NT2/D1 (cell line): ENCODE measurements at regions not wholly inside any gene's neighbourhood (a gene's known extent, or its start where the extent isn't known, plus 50 kb on each side); places are given as distances from the start of the nearest gene placed in this dataset.
"Not testable (repeated sequence)": the region's sequence is repeated elsewhere in the genome, so short reads cannot be mapped to it uniquely, and the experiment has no call there.

ENCODE experiments used
- DNase-seq: peaks from one replicate; pipeline ENCODE4 v3.0.0-alpha.2; 2011; ENCODE audit warnings: low read depth, low spot score
- H3K27me3 ChIP-seq: 2 replicates; pipeline ENCODE4 v1.6.0; 2011; ENCODE audit warnings: mild to moderate bottlenecking; ENCODE audit not compliant: insufficient read length, insufficient read depth
- H3K36me3 ChIP-seq: 2 replicates; pipeline ENCODE4 v1.6.1; 2011; ENCODE audit warnings: mild to moderate bottlenecking, low read length, mixed read lengths; ENCODE audit not compliant: insufficient read depth, insufficient read length
- H3K4me1 ChIP-seq: 2 replicates; pipeline ENCODE4 v1.5.1; 2011; ENCODE audit not compliant: insufficient read depth, insufficient read length
- H3K4me3 ChIP-seq: 2 replicates; pipeline ENCODE4 v1.5.1; 2011; ENCODE audit warnings: low read depth; ENCODE audit not compliant: insufficient read length
- H3K9ac ChIP-seq: 2 replicates; pipeline ENCODE4 v1.6.0; 2011; ENCODE audit warnings: low read depth; ENCODE audit not compliant: insufficient read length
- H3K9me3 ChIP-seq: 2 replicates; pipeline ENCODE4 v1.5.1; 2011; ENCODE audit warnings: mild to moderate bottlenecking, low read length; ENCODE audit not compliant: insufficient read depth
- SUZ12 ChIP-seq: IDR thresholded peaks from 2 replicates; pipeline ENCODE4 v1.6.1; 2011; ENCODE audit not compliant: insufficient read length, insufficient read depth; ENCODE audit errors: extremely low read depth
- YY1 ChIP-seq: IDR thresholded peaks from 2 replicates; pipeline ENCODE4 v1.6.1; 2011; ENCODE audit not compliant: insufficient read length, insufficient read depth
- ZNF274 ChIP-seq: IDR thresholded peaks from 2 replicates; pipeline ENCODE4 v1.6.1; 2011; ENCODE audit warnings: mild to moderate bottlenecking, low read depth, low read length

GRCh38 chr1:76715474-76715873, 151.8 kb upstream of the ST6GALNAC5 start:
- TF ChIP-seq YY1: no peak
- TF ChIP-seq SUZ12: no peak
- TF ChIP-seq ZNF274: no peak
- DNase-seq: no peak

GRCh38 chr1:76723949-76724348, 143.3 kb upstream of the ST6GALNAC5 start:
- no peaks in the 10 kb centered on the region for H3K4me1 ChIP-seq
- H3K9me3 ChIP-seq: no peaks in the 10 kb centered on the region
- H3K36me3 ChIP-seq: no peaks in the 10 kb centered on the region
- peak; percentile 20 for DNase-seq
- no peaks in the 10 kb centered on the region for H3K27me3 ChIP-seq
- no peak for TF ChIP-seq ZNF274
- no peak for TF ChIP-seq YY1
- TF ChIP-seq SUZ12: no peak
- H3K9ac ChIP-seq: no peak overlapping the region
- H3K4me3 ChIP-seq: no peak overlapping the region

More at GRCh38 chr1:76715474-76715873, 151.8 kb upstream of the ST6GALNAC5 start:
- Histone ChIP-seq H3K4me3 (no peak overlapping the region), H3K4me1 (no peaks in the 10 kb centered on the region), H3K9me3 (no peaks in the 10 kb centered on the region), H3K36me3 (no peaks in the 10 kb centered on the region), H3K9ac (no peak overlapping the region), H3K27me3 (no peaks in the 10 kb centered on the region)

GRCh38 chr1:76724816-76725215, 142.5 kb upstream of the ST6GALNAC5 start:
- no peaks in the 10 kb centered on the region for H3K4me1 ChIP-seq
- DNase-seq: no peak
- no peak overlapping the region for H3K9ac ChIP-seq
- TF ChIP-seq ZNF274: no peak
- TF ChIP-seq SUZ12: no peak
- no peak for TF ChIP-seq YY1
- H3K36me3 ChIP-seq: no peaks in the 10 kb centered on the region
- H3K4me3 ChIP-seq: no peak overlapping the region
- no peaks in the 10 kb centered on the region for H3K9me3 ChIP-seq
- H3K27me3 ChIP-seq: no peaks in the 10 kb centered on the region

- no peaks in the 10 kb centered on the region for H3K36me3 ChIP-seq
- H3K4me1 ChIP-seq: no peaks in the 10 kb centered on the region
- DNase-seq: no peak
- no peak overlapping the region for H3K4me3 ChIP-seq
- TF ChIP-seq SUZ12: no peak
- no peaks in the 10 kb centered on the region for H3K9me3 ChIP-seq
- H3K27me3 ChIP-seq: no peaks in the 10 kb centered on the region
- no peak overlapping the region for H3K9ac ChIP-seq
These were observed 141.2 kb upstream of the ST6GALNAC5 start for GRCh38 chr1:76725864-76726619.

- Histone ChIP-seq H3K9ac (no peak overlapping the region), H3K4me3 (no peak overlapping the region)
These were observed 139.8 kb upstream of the ST6GALNAC5 start for GRCh38 chr1:76727520-76727919.

GRCh38 chr1:76729142-76729541, 138.1 kb upstream of the ST6GALNAC5 start:
- no peak for TF ChIP-seq SUZ12
- TF ChIP-seq ZNF274: no peak
- no peak for TF ChIP-seq YY1
- no peaks in the 10 kb centered on the region for H3K9me3 ChIP-seq
- no peak overlapping the region for H3K4me3 ChIP-seq
- no peak for DNase-seq
- no peaks in the 10 kb centered on the region for H3K36me3 ChIP-seq
- H3K27me3 ChIP-seq: no peaks in the 10 kb centered on the region
- H3K9ac ChIP-seq: no peak overlapping the region
- H3K4me1 ChIP-seq: no peaks in the 10 kb centered on the region

More at GRCh38 chr1:76727520-76727919, 139.8 kb upstream of the ST6GALNAC5 start:
- no peaks in the 10 kb centered on the region for H3K27me3 ChIP-seq
- no peaks in the 10 kb centered on the region for H3K9me3 ChIP-seq
- TF ChIP-seq YY1: no peak
- H3K36me3 ChIP-seq: no peaks in the 10 kb centered on the region
- H3K4me1 ChIP-seq: no peaks in the 10 kb centered on the region
- DNase-seq: no peak

- TF ChIP-seq YY1: no peak
- H3K4me1 ChIP-seq: no peaks in the 10 kb centered on the region
- no peak overlapping the region for H3K4me3 ChIP-seq
- H3K27me3 ChIP-seq: no peaks in the 10 kb centered on the region
- H3K36me3 ChIP-seq: no peaks in the 10 kb centered on the region
- no peak overlapping the region for H3K9ac ChIP-seq
- no peak for DNase-seq
- H3K9me3 ChIP-seq: no peaks in the 10 kb centered on the region
These were observed 137.3 kb upstream of the ST6GALNAC5 start for GRCh38 chr1:76730027-76730426.

- H3K4me1 ChIP-seq, H3K36me3 ChIP-seq, H3K4me3 ChIP-seq, DNase-seq, H3K9ac ChIP-seq, H3K27me3 ChIP-seq, H3K9me3 ChIP-seq: not testable (repeated sequence)
These were observed 128.9 kb upstream of the ST6GALNAC5 start for GRCh38 chr1:76738355-76738754.

- H3K4me3 ChIP-seq, H3K4me1 ChIP-seq, H3K36me3 ChIP-seq, H3K27me3 ChIP-seq, DNase-seq, H3K9me3 ChIP-seq, H3K9ac ChIP-seq: not testable (repeated sequence)
These were observed 126.3 kb upstream of the ST6GALNAC5 start for GRCh38 chr1:76740956-76741355.
